ENCODE measurements at regions not wholly inside any gene's neighbourhood (a gene's known extent, or its start where the extent isn't known, plus 50 kb on each side); places are given as distances from the start of the nearest gene placed in this dataset.

DNA sequence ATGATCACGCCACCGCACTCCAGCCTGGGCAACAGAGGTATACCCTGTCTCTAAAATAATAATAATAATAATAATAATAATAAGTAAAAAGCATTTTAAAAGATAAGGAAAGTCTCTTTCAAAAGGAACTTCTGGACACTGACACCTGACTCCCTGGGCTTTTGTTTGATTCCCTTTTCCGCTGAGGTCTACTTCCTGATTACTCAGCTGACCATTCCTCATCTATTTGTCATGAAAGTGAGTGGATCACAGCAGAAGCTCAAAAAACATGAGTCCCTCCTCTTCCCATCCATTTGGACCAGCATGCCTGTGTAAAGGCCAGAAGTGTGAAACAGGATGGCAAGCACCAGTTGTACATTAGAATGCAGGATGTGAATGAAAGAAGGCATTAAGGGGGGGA is 61.1 kb upstream of the FBXO28 start:
- no peak for TF ChIP-seq POLR2A (IDR thresholded peaks at IDR 0.05; ENCODE audit: low read length)
- no peak for TF ChIP-seq GATA1 (IDR thresholded peaks at IDR 0.05; ENCODE audit: low read depth, low read length)
